ENCODE measurements at regions not wholly inside any gene's neighbourhood (a gene's known extent, or its start where the extent isn't known, plus 50 kb on each side); places are given as distances from the start of the nearest gene placed in this dataset.

DNA sequence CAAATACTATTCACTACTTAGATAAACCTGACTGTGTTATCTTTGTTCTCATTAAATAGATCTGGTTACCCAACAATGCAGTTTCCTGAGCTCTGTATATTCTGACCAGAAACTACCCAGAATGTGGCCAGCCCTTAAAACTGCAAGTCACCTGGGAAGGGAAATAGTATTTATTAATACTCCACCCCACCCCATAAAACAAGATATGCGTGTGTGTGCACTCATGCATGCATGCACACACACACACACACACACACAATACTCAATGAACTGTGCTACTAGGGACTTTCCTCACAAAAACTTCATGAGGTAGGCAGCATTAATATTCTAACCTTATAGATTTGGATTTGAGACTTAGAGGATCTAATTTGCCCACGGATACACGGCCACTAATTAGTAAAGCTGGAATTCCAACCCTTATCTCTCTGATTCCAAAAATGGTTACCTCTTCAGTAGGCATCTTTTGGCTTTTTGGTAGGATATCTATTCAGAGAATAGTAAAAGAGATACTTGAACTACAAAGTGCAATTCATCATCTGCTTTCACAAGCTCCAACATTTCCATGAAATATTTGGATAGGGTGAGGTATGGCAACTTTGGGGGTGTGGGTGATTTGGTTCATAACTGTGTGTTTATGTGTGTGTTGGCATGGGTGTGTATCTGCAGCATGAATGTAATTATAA, 197.0 kb upstream of the CFAP20DC start:
- TF ChIP-seq, protein P1, sequence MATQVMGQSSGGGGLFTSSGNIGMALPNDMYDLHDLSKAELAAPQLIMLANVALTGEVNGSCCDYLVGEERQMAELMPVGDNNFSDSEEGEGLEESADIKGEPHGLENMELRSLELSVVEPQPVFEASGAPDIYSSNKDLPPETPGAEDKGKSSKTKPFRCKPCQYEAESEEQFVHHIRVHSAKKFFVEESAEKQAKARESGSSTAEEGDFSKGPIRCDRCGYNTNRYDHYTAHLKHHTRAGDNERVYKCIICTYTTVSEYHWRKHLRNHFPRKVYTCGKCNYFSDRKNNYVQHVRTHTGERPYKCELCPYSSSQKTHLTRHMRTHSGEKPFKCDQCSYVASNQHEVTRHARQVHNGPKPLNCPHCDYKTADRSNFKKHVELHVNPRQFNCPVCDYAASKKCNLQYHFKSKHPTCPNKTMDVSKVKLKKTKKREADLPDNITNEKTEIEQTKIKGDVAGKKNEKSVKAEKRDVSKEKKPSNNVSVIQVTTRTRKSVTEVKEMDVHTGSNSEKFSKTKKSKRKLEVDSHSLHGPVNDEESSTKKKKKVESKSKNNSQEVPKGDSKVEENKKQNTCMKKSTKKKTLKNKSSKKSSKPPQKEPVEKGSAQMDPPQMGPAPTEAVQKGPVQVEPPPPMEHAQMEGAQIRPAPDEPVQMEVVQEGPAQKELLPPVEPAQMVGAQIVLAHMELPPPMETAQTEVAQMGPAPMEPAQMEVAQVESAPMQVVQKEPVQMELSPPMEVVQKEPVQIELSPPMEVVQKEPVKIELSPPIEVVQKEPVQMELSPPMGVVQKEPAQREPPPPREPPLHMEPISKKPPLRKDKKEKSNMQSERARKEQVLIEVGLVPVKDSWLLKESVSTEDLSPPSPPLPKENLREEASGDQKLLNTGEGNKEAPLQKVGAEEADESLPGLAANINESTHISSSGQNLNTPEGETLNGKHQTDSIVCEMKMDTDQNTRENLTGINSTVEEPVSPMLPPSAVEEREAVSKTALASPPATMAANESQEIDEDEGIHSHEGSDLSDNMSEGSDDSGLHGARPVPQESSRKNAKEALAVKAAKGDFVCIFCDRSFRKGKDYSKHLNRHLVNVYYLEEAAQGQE (IDR thresholded peaks at IDR 0.05; ENCODE audit: borderline replicate concordance) = no peak
- TF ChIP-seq, protein P2, sequence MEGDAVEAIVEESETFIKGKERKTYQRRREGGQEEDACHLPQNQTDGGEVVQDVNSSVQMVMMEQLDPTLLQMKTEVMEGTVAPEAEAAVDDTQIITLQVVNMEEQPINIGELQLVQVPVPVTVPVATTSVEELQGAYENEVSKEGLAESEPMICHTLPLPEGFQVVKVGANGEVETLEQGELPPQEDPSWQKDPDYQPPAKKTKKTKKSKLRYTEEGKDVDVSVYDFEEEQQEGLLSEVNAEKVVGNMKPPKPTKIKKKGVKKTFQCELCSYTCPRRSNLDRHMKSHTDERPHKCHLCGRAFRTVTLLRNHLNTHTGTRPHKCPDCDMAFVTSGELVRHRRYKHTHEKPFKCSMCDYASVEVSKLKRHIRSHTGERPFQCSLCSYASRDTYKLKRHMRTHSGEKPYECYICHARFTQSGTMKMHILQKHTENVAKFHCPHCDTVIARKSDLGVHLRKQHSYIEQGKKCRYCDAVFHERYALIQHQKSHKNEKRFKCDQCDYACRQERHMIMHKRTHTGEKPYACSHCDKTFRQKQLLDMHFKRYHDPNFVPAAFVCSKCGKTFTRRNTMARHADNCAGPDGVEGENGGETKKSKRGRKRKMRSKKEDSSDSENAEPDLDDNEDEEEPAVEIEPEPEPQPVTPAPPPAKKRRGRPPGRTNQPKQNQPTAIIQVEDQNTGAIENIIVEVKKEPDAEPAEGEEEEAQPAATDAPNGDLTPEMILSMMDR (IDR thresholded peaks at IDR 0.05; ENCODE audit: poor library complexity, severe bottlenecking) = no peak
- TF ChIP-seq EP300 (conservative IDR thresholded peaks at IDR 0.05; ENCODE audit: poor library complexity, severe bottlenecking) (no peak), SMC3 (conservative IDR thresholded peaks at IDR 0.05; ENCODE audit: poor library complexity) (no peak), POLR2AphosphoS5 (IDR thresholded peaks at IDR 0.05) (no peak)

All from neural cell (in vitro differentiated cells).